Liver (tissue), 3 donors: ENCODE measurements at regions not wholly inside any gene's neighbourhood (a gene's known extent, or its start where the extent isn't known, plus 50 kb on each side); places are given as distances from the start of the nearest gene placed in this dataset.

ENCODE experiments used
- CTCF ChIP-seq: fragments of 150-350 bp; IDR thresholded peaks from 2 replicates; pipeline ENCODE4 v1.5.1; 2017; ENCODE audit warnings: improper control_type of control experiment, low read depth, low read length; ENCODE audit not compliant: missing input control
- FOXA2 ChIP-seq: IDR thresholded peaks from 2 replicates; pipeline ENCODE4 v1.6.1; 2016; ENCODE audit warnings: antibody characterized with exemption
- GABPA ChIP-seq, 2 donors: IDR thresholded peaks in 1 of 2; conservative IDR thresholded peaks in 1 of 2; 2 replicates each; pipeline ENCODE4 v1.6.1; 2016; ENCODE audit warnings: antibody characterized with exemption in 2 of 2, mild to moderate bottlenecking in 1 of 2, moderate library complexity in 1 of 2
- JUND ChIP-seq, 2 donors: IDR thresholded peaks; 2 replicates each; pipeline ENCODE4 v1.6.1; 2016; ENCODE audit warnings: antibody characterized with exemption in 2 of 2
- MAX ChIP-seq: IDR thresholded peaks from 2 replicates; pipeline ENCODE4 v1.6.1; 2016; ENCODE audit warnings: antibody characterized with exemption
- NR2F2 ChIP-seq: IDR thresholded peaks from 2 replicates; pipeline ENCODE4 v1.6.1; 2016; ENCODE audit warnings: antibody characterized with exemption
- RAD21 ChIP-seq, 2 donors: IDR thresholded peaks; 2 replicates each; pipeline ENCODE4 v1.6.1; 2016; ENCODE audit warnings: antibody characterized with exemption in 2 of 2, mild to moderate bottlenecking in 2 of 2
- REST ChIP-seq: IDR thresholded peaks from 2 replicates; pipeline ENCODE4 v1.6.1; 2016; ENCODE audit warnings: antibody characterized with exemption, mild to moderate bottlenecking
- RXRA ChIP-seq, 2 donors: IDR thresholded peaks; 2 replicates each; pipeline ENCODE4 v1.6.1; 2017 to 2018; ENCODE audit warnings: antibody characterized with exemption in 2 of 2, mild to moderate bottlenecking in 1 of 2
- TAF1 ChIP-seq: conservative IDR thresholded peaks from 2 replicates; pipeline ENCODE4 v1.6.1; 2016; ENCODE audit warnings: antibody characterized with exemption, mild to moderate bottlenecking
- YY1 ChIP-seq: IDR thresholded peaks from 2 replicates; pipeline ENCODE4 v1.6.1; 2016; ENCODE audit warnings: antibody characterized with exemption, mild to moderate bottlenecking
- donor health status: healthy.
- donor health status: healthy.

- TF ChIP-seq JUND (IDR thresholded peaks at IDR 0.05) (no peak), CTCF (no peak), YY1 (no peak), REST (no peak), RAD21 (IDR thresholded peaks at IDR 0.05) (no peak), FOXA2 (no peak), NR2F2 (no peak), RXRA (IDR thresholded peaks at IDR 0.05) (no peak), TAF1 (no peak), GABPA (IDR thresholded peaks at IDR 0.05 in 1 of 2, conservative IDR thresholded peaks at IDR 0.05 in 1 of 2) (no peak), MAX (no peak)
Measured at GRCh38 chr14:97104029-97104428, 306.8 kb downstream of the VRK1 start.
